Fibroblast of lung (primary cell): ENCODE measurements at regions not wholly inside any gene's neighbourhood (a gene's known extent, or its start where the extent isn't known, plus 50 kb on each side); places are given as distances from the start of the nearest gene placed in this dataset.

Source experiments
- EZH2 ChIP-seq: IDR thresholded peaks from 2 replicates; pipeline ENCODE4 v1.5.1; 2012; ENCODE audit warnings: low read length, control low read depth, mild to moderate bottlenecking; ENCODE audit errors: missing control alignments
- TF ChIP-seq, protein P1 (sequence below), 2 donors: IDR thresholded peaks in 1 of 2; conservative IDR thresholded peaks in 1 of 2; 1 replicate in 1 of 2; 2 replicates in 1 of 2; pipeline ENCODE4 v1.5.1; 2011 to 2012; ENCODE audit warnings: low read length in 2 of 2, control low read depth in 1 of 2, inconsistent platforms in 1 of 2, low read depth in 1 of 2, mild to moderate bottlenecking in 1 of 2

DNA sequence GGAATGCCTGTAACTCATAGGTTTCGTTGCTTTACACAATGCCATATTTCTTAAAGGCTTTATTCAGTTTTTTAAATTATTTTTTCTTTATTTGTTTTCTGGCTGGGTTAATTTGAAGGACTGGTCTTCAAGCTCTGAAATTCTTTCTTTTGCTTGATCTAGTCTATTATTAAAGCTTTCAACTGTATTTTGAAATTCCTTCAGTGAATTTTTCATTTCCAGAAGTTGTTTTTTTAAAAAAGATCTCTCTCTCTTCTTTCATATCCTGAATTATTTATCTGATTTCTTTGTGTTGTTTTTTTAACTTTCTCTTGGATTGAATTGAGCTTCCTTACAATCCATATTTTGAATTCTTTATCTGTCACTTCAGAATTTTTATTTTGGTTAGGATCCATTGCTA lies 239.9 kb upstream of the CTAGE1 start:
- TF ChIP-seq, protein P1, sequence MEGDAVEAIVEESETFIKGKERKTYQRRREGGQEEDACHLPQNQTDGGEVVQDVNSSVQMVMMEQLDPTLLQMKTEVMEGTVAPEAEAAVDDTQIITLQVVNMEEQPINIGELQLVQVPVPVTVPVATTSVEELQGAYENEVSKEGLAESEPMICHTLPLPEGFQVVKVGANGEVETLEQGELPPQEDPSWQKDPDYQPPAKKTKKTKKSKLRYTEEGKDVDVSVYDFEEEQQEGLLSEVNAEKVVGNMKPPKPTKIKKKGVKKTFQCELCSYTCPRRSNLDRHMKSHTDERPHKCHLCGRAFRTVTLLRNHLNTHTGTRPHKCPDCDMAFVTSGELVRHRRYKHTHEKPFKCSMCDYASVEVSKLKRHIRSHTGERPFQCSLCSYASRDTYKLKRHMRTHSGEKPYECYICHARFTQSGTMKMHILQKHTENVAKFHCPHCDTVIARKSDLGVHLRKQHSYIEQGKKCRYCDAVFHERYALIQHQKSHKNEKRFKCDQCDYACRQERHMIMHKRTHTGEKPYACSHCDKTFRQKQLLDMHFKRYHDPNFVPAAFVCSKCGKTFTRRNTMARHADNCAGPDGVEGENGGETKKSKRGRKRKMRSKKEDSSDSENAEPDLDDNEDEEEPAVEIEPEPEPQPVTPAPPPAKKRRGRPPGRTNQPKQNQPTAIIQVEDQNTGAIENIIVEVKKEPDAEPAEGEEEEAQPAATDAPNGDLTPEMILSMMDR (conservative IDR thresholded peaks at IDR 0.05 in 1 of 2, IDR thresholded peaks at IDR 0.05 in 1 of 2; ENCODE audit: low read depth in 1 of 2, low read length in 2 of 2) = no peak
- TF ChIP-seq EZH2 = no peak
